Cardiac fibroblast (primary cell): ENCODE measurements at regions not wholly inside any gene's neighbourhood (a gene's known extent, or its start where the extent isn't known, plus 50 kb on each side); places are given as distances from the start of the nearest gene placed in this dataset.

ENCODE experiments used
- DNase-seq, 2 donors: peaks; one replicate each; pipeline versions ENCODE4 v3.0.0 to v3.0.0-alpha.2; 2010; ENCODE audit warnings: low read depth in 2 of 2
- H3K4me3 ChIP-seq, 2 donors: replicated peaks in 1 of 2; 1 replicate in 1 of 2; 2 replicates in 1 of 2; pipeline ENCODE4 v1.5.1; 2011; ENCODE audit warnings: low read depth in 2 of 2, low read length in 2 of 2, mild to moderate bottlenecking in 2 of 2, moderate library complexity in 1 of 2
- CTCF ChIP-seq: IDR thresholded peaks from one replicate; pipeline ENCODE4 v1.5.1; 2011; ENCODE audit warnings: low read depth, mild to moderate bottlenecking, low read length, inconsistent platforms

DNA sequence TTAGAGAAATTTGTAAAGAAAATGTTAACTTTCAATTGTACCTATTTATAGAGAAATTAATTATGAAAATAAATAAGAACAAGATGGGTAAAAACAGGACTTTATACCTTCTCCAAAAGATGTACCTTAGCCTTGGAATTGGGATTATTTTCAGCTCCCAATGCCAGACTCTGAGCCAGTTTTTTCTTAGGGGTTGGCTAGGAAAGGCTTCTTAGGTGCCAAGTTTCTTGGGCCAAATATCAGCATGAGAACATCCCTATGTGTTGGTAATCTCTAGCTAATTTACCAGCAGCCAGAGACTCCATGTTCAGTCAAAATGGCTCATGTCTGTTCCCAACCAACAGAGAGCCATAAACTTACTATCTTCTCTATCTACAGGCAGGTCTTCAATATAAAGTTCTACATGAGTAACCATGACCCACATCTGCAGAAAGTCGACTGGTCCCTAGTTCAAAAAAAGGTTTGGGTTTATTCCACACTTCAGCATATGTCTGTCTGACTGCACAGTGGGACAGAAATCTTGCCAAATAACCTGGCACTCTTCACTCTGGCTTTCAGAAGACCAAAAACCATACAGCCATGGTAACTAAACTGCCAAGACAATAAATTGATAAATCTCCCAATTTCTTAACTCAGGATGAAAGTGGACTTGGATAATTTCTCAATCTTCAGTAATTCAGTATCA, 380.5 kb upstream of the RASGEF1B start:
- TF ChIP-seq CTCF, result no peak
- H3K4me3 ChIP-seq, result no peak overlapping the region
- no peak for DNase-seq

- H3K4me3 ChIP-seq, result no peak overlapping the region
Observed at GRCh38 chr4:81850701-81851100, 379.0 kb upstream of the RASGEF1B start.

DNA sequence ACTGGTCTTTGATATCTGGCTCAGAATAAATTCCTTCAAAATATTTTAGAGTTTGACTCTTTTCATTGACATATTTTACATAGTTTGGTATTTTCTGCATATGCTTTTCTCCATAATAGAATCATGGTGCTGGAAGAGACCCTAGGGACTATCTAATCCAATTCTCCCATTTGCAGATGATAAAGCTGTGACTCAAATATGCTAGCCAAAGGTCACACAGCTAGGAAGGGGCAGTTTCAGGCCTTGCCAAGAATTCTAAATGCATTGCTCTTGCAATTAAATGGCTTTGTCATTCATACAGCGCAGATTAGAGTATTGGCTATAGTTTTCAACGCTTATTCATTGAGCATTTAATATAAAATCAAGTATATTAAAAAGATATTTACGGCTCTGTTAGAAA, 374.1 kb upstream of the RASGEF1B start:
- TF ChIP-seq CTCF, result no peak
- DNase-seq, result peak in 1 of 2 donors; percentile 32

More at GRCh38 chr4:81850701-81851100, 379.0 kb upstream of the RASGEF1B start:
- no peak for DNase-seq
- no peak for TF ChIP-seq CTCF

GRCh38 chr4:81845273-81845672, 373.6 kb upstream of the RASGEF1B start:
- TF ChIP-seq CTCF, result no peak
- DNase-seq, result no peak

More for the DNA sequence above, 374.1 kb upstream of the RASGEF1B start:
- H3K4me3 ChIP-seq, result no peak overlapping the region

GRCh38 chr4:81844717-81845116, 373.0 kb upstream of the RASGEF1B start:
- peak; percentile 57 for TF ChIP-seq CTCF
- DNase-seq, result peak; percentile 82 to 87
- no peak overlapping the region for H3K4me3 ChIP-seq

More at GRCh38 chr4:81845273-81845672, 373.6 kb upstream of the RASGEF1B start:
- no peak overlapping the region for H3K4me3 ChIP-seq

DNA sequence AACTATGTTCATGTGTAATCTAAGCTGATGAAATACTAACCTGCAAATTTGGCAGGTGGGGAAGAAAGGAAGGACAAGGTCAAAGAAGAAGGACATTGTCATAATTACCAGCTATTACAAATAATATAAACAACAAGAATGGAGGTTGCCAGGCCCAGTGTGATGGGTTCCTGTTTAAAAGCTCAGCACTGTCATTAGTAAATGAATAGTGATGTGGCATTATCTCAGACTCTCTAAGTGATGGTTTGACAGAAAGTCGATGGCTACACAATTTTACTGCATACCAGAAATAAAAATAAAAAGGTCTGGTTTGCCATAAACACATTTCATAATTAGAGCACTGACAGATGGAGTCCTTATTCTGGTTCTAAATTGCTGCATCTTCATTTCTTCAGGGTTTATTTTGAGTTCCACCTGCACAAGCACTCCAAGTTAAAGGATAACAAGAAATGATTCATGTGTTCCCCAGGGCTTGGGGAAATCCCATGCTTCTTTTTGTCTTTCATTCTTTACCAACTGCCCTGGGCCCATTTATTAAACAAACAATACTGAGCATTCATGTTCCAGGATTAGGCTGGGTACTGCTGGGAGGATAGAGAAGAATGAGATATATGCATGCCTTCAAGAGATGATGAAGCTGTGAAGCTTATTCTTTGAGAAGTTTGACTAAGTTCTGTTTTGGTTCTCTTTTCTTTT, 367.8 kb upstream of the RASGEF1B start:
- TF ChIP-seq CTCF, result no peak
- no peak for DNase-seq
- no peak overlapping the region for H3K4me3 ChIP-seq

DNA sequence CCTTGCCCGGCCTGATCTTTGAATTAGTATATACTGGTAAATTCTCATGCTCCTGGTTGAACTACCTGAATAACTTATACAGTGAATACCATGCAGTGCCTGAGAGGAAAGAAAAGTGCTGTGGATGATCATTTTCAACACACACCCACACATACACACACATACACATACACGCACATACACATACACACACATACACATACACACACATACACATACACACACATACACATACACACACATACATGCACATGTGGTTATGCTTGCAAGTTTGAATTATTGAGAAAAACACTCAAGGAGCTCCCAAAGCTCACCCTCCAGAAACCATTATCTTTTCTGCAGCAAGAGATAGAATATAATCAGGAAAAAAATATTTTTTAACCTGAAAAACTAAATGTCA, 366.9 kb upstream of the RASGEF1B start:
- H3K4me3 ChIP-seq, result no peak overlapping the region
- no peak for DNase-seq
- no peak for TF ChIP-seq CTCF
